NB4 (cell line): ENCODE measurements at regions not wholly inside any gene's neighbourhood (a gene's known extent, or its start where the extent isn't known, plus 50 kb on each side); places are given as distances from the start of the nearest gene placed in this dataset.

Experiments
- CTCF ChIP-seq: IDR thresholded peaks from one replicate; pipeline ENCODE4 v1.5.1; 2012; ENCODE audit warnings: low read depth, low read length
- POLR2A ChIP-seq: IDR thresholded peaks from 2 replicates; pipeline ENCODE4 v1.6.1; 2011; ENCODE audit warnings: mild to moderate bottlenecking; ENCODE audit not compliant: insufficient read length; ENCODE audit errors: extremely low read depth

- TF ChIP-seq POLR2A, result no peak
- no peak for TF ChIP-seq CTCF
These were observed 67.6 kb downstream of the ARF6 start for GRCh38 chr14:49960453-49960852.
